ENCODE measurements at regions not wholly inside any gene's neighbourhood (a gene's known extent, or its start where the extent isn't known, plus 50 kb on each side); places are given as distances from the start of the nearest gene placed in this dataset.
"Not testable (repeated sequence)": the region's sequence is repeated elsewhere in the genome, so short reads cannot be mapped to it uniquely, and the experiment has no call there.

DNA sequence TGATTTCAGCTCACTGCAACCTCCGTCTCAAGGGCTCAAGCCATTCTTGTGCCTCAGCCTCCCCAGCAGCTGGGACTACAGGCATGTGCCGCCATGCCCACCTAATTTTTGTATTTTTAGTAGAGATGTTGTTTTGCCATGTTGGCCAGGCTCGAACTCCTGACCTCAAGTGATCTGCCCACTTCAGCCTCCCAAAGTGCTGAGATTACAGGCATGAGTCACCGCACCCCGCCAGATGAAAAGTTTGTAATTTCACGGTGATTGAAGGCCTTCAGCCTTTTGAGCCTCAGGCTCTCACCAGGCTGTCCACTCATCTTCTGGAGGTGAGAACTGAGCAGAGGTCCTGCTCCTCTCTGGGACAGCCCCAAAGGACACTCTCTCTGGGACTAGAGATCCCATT is 103.2 kb downstream of the HIF1AN start:
- DNase-seq (ENCODE audit: low read depth in 2 of 3, low spot score in 2 of 3) = not testable (repeated sequence)

DNA sequence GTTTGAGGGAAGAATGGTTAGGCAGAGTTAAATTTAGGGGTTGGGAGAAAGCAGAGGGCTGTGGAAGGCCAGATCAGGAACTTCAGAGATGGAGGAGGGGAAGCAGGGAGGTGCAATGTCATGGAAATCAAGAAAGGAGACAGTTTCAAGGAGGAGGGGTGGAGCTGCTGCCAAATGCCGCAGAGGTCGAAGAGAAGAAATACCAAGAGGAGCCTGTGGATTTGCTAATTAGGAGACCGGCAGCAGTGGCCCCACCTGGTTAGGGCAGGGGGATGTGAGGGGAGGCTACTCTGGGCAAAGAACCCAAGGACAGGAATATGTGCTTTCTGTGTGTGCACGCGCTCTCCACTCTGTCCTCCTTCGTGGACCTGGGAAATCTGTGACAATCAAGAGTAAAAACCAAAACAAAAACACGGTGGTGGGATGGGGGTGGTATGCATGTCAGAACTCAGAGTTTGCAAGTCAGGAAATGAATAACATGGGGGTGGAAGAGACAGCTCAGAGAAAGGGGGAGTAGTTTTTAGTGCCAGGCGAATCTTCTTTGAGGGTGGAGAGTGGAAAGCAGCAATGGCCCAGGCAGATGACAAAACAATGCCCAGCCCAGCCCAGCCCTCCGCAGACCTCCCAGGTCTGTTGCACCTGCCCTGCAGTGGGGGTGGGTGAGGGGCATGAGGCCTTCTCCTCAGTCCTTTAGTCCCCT is 102.9 kb upstream of the PAX2 start:
- no peak for DNase-seq (ENCODE audit: low read depth in 2 of 3, low spot score in 2 of 3)

DNA sequence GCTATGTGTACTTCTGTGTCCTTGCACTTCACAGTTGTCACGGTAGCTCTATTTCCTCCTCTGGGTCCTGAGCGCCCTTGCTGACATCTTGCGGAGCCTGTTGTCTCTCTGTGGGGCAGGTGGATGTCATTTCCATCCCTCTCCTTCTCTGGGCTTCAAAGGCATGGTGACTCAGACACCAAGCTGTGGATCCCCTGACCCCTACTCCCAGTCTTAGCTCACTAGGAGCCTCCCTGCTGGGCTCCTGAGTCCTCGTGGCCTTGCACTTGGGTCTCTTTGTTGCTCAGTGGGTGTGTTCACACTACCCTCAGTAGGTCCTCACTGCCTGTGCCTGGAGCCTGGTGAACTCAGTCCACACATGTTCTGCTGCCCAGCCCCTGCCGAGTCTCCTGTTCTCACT is 100.3 kb upstream of the PAX2 start:
- no peak for DNase-seq (ENCODE audit: low read depth in 2 of 3, low spot score in 2 of 3)

DNA sequence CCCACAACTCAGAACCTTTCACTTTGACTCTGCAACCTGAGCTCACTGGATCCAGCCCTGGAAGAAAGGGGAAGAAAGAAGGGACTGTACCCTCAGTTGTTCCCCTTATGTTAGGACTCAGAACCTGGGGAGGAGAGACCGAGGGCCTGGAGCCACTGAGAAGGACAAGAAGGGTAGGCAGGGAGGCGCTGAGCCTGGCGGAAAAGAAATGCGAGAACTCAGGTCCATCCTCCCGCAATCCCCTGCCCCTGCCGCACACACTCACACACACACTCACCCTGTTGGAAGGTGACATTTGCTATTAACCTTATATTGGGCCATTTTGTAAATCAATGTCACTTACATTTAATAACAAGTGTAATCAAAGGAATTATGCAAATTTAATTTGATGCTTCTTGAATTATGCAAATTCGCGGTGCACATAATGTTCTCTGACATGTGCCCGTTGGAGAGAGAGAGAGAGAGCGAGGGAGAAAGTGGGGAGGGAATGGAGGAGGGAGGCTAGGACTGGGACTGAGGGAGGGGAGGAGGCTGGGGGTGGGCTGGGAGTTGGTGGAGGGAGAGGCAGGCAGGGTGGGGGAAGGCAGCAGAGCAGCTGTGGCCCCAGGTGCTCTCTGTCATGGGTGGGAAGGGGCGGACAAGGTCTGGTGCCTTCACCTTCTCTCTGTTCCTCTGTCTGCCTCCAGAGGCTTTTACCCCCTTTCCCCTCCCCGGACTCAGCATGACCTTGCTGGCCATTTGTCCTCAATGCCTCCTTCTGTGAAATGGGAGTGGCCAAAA is 99.6 kb upstream of the PAX2 start:
- DNase-seq (ENCODE audit: low read depth in 2 of 3, low spot score in 2 of 3) = no peak

DNA sequence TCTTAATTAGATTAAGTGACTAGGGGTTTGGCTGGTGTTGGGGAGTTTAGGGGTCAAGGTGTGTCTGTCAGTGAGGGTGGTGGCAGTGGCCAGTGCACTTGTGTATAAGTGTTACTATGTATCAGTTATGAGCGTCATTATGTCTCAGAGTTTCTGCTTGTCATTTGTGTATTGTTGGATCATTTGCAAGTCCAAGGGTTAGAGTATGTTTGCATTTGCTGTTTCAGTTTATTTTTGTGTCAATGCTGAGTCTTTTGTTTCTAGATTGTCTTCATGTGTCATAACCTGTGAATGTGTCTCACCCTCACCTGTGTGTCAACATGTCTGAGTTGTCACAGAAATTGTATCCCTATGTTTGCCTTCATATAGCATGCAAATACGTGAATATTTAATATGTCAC is 97.5 kb upstream of the PAX2 start:
- no peak for DNase-seq (ENCODE audit: low read depth in 2 of 3, low spot score in 2 of 3)

DNA sequence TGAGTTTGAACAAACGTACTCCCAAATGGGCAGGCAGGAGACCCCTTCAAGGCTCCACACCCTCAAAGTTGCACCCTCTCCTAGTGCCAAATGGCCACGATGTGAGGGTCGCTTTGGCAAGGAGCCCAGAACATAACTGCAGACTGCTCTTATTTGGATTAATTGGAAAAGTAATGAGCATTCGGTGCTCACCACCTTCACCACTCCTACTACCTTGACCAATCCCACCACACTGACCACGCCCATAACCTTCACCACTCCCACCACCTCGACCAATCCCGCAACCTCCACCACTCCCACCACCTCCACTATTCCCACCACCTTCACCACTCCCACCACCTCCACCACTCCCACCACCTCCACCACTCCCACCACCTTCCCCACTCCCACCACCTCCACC is 94.7 kb upstream of the PAX2 start:
- no peak for DNase-seq (ENCODE audit: low read depth in 2 of 3, low spot score in 2 of 3)

DNA sequence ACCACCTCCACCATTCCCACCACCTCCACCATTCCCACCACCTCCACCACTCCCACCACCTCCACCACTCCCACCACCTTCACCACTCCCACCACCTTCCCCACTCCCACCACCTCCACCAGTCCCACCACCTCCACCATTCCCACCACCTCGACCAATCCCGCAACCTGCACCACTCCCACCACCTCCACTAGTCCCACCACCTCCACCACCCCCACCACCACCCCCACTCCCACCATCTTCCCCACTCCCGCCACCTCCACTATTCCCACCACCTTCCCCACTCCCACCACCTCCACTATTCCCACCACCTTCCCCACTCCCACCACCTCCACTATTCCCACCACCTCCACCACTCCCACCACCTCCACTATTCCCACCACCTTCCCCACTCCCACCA is 94.3 kb upstream of the PAX2 start:
- not testable (repeated sequence) for DNase-seq (ENCODE audit: low read depth in 2 of 3, low spot score in 2 of 3)

DNA sequence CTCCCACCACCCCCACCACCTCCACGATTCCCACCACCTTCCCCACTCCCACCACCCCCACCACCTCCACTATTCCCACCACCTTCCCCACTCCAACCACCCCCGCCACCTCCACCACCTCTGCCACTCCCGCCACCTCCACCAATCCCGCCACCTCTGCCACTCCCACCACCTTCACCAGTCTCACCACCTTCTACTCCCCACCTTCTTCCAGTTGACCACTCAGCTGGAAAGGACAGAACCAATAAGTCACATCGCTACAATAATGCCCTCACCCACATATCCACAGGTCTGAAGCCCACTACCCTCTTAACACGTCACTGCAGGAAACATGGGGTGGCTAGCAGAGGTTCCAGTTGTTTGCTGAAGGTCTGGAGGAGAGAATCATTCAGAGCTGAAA is 93.5 kb upstream of the PAX2 start:
- DNase-seq (ENCODE audit: low read depth in 2 of 3, low spot score in 2 of 3) = no peak

DNA sequence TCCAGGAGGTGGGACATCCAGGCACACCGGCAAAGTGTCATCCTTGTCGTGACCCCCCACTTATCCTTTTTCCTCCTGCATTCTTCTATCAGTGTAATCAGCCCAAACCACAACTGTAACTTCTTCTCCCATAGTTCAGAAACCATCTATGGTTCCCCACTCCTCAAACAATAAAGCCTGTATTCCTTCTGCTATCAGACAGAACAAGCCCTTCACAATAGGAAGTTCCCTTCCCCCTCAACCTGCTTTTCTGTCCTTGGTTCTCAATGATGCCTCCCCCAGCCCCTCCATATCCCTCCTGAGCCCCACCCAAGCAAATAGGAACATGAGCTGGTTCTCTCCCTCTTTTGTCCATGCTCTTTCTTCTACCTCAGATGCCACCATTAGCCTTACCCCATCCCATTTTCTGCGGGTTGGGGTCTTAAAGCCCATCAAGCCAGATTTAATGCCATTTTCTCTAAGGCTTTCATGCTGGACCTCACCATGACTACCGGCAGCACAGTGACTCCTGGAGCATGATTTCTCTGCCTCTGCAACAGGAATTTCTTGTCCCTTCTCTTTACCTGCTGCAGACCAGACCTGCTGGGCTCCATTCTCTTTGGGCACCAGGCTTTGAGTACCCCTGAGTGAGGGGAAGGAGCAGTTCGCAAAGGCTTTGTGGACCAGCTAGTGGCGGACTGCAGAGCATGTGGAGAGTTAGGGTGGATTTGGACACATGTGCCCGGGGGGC is 92.8 kb upstream of the PAX2 start:
- no peak for DNase-seq (ENCODE audit: low read depth in 2 of 3, low spot score in 2 of 3)

DNA sequence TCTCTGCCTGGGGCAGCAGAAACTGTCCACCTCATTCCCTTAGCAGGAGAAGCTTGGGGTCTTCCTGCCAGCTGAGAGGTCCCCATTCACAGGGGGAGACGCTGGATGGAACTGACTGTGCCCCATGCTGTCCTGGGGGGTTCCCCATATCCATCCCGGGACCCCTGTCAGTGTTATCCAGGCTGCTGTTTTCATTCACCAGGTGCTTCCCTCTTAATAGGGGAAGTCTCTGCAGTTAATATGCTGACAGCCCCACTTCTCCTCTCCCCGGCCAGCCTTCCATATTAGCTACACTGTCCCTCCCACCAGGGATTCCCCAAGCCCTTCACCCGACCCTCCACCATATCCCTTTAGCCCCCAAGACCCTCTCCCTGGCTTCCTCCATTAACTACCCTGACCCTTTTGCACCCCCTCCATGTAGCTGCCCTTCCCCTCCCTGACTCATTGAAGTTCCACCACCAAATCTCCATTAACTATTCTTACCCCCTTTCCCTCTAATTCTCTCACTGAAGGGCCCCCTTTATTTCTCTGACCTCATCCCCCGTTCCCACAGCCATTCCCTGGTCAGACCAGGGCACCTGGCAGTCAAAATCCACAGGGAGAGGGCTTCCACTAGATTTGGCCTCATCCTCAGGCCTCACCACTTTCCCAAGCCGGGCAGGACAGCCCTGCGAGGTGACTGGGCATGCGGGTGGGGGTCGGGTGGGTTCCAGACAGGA is 92.0 kb upstream of the PAX2 start:
- DNase-seq (ENCODE audit: low read depth in 2 of 3, low spot score in 2 of 3) = no peak

DNA sequence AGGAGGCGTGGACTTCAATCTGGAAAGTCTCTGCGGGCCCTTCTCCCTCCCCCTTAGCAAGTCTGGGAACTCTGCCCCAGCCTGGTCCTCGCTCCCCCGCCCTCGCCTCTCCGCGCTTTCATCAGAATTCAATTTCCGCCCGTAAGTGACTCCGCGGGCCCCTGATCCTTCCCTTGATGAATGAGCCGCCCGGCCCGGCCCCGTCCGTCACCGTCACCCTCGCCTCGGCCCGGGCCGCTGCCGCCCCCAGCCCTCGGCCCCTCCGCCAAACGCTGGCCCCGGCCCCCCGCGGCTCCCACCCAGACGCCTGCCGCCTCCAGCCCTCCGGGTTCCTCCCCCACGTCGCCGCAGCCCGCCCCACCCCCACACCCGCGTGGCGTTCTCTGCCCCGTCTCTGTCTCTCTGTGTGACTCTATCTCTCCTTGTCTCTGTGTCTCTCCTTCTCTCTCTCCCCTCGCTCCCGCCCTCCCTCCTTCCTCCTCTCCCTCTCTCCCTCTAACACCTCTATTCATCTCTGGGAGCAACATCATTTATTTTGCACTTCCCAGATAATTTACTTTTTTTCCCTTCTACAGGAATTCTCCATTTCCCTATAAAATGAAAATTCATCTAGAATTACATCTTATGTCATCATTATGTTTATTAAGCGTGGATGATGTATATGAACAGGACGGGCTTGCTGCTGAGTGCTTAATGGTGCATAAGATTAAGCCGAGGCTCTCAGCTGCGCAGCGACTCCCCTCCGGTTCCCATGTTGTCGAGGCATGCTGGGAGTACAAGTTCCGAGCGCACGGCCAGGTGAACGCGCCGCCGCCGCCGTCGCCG is 91.2 kb upstream of the PAX2 start:
- DNase-seq (ENCODE audit: low read depth in 2 of 3, low spot score in 2 of 3) = no peak

DNA sequence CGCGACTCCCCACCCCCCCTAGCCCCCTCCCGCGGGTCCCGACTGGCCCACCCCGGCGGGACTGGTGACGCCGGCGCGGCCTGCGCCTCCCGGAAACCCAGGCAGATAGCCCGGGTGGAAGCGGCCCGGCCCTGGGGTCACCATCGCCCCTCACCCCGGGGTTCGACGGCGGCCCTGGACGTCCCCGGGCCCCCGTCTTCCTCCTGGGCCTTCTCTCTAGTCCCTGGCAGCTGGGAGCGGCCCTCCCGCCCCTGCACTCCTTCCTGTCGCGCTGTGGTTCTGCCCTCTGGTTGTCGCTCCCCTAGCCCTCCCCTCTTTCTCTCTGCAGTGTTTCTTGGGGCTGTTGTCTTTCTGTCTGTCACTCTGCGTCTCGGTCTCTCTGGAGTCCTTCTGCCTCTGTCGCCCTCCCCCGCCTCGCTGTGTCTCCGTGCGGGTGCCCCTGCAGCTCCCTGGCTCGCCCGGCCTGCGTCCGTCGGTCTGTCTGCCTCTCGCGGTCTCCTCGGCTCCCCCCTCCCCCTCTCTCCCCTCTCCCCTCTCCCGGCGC is 90.5 kb upstream of the PAX2 start:
- DNase-seq (ENCODE audit: low read depth in 2 of 3, low spot score in 2 of 3) = no peak

DNA sequence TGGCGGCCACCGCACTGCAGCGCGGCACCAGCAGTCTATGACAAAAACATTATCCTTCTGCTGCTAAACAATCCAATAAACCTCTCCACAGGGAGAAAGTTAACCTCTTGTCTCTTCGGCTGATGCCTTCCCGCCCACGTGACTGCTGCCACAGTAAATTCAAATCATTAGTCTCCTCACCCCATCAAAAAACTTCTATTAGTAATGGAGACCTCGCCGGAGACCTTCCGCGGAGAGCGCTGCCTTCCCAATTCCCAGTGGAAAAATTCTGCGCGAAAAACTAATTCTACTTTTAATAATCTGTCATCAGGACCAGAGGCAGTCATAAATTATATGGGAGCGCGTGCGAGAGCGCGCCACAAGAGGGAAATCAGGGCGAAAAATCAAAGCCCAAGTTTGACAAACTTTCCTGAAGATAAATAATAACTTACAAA is 90.0 kb upstream of the PAX2 start:
- no peak for DNase-seq (ENCODE audit: low read depth in 2 of 3, low spot score in 2 of 3)

DNA sequence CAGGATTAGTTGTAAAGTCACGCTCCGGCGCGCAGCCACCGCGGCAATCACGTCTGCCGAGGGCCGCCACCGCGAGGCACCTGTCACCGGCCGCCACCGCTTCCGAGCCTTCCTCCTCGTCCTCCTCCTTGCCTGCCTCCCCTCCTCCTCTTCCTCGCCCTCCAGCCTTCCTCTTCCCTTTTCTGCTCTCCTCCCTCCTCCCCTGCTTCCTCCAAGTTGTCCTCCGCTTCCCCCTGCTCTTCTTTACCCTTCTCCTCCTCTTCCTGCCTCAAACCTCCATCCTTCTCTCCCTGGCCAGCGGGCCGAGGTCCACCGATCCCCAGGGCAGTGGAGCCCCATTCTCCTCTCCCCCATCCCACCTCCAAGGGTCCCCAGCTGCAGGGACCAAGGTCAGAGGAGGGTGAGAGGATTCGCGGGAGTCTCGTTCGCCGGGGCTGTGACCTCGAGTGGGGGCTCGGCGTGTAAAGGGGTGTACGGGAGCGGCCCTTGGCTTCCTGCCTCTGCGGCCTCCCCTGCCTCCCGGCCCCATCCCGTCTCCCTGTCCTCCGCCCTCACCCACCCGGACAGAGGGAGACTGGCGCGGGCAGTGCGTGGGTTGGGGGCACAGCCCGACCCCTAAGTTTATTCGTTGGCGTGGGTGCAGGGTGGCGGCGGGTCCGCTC is 89.5 kb upstream of the PAX2 start:
- no peak for DNase-seq (ENCODE audit: low read depth in 2 of 3, low spot score in 2 of 3)

DNA sequence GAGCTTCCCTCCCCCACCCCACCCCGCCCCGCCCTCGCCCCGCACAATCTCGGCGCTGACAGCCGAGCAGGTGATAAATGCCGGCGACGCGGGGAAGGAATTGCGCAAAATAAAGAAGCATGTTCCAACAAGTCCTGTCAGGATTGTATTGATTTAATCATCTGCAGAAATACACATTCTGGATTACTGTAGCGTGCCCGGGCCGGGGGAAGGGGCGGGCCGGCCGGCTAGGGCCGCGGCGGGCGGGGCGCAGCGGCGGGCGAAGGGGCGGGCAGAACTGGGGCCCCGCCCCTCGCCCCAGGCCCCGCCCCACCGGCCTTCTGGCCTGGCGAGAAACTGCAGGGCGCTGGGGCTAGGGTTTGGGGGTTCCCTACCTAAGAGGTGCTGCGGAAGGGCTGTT is 88.9 kb upstream of the PAX2 start:
- DNase-seq (ENCODE audit: low read depth in 2 of 3, low spot score in 2 of 3) = no peak

DNA sequence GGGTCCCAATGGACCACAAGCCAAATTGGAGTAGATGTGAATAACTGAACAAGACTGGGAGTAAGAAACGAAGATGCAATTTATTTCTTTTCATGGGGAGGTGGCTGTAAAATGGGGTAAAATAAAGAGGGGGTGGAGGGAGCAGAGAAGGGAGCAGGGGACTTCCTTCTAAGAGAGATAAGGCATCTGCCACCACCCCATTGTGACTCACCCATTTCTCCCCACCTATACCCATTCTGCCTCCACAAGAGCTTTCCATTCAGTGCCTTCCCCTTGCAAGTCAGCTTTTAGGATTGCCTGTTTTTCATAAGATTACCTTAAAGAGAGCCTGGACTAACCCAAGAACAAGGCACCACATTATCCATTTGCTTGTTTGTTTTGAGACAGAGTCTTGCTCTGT is 87.1 kb upstream of the PAX2 start:
- no peak for DNase-seq (ENCODE audit: low read depth in 2 of 3, low spot score in 2 of 3)

DNA sequence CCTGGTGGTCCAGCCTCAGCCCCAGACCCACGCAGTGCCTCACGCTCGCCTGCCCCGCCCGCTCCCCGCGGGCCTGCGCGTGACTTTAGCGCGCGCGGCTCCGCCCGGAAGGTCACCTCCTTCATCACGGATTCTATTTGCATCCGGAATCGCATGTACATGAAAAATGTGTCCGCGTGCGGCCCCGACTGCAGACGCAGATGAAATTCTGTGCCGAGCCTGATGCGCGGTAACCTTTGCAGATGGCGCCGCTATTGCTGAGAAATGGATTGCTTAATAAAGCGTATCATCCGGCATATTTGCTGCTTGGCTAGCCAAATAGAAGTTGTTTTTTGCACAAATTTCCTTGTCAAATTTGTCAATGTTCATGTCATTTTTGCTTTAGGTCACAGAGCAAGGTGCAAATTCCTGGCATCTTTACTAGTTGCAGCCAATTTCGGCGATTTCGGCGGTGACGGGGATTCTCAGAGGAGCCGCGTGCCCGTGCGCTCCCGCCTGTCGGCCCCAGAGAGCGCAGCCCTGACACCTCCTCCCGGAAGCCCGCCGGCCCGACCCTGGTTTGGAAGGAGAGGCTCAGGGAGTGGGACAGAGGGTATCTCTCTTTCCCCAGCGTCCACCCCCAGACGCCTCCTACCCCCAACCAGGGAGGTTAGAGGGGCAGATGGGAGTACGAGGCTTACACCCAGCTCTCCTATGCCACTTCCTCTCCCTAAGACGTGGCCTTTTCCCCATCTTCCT is 85.9 kb upstream of the PAX2 start:
- no peak for DNase-seq (ENCODE audit: low read depth in 2 of 3, low spot score in 2 of 3)

DNA sequence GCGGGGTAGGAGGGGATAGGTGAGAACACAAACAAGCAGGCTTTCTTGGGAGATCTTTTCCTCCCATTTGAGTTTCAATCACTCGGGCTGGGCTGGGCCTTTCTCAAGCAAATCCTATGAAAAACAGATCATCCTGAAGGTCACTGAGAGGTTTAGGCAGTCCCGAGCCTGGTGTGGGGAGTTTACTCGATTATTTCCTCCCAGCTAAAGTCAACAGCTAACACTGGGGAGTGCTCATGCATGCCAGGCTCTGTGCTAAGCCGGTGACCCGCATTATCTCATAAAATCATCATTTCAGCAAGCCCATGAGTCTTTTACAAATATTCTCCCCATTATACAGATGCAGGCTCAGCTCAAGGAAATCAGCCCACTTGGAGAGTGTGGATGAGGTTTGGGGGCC is 85.0 kb upstream of the PAX2 start:
- no peak for DNase-seq (ENCODE audit: low read depth in 2 of 3, low spot score in 2 of 3)

DNA sequence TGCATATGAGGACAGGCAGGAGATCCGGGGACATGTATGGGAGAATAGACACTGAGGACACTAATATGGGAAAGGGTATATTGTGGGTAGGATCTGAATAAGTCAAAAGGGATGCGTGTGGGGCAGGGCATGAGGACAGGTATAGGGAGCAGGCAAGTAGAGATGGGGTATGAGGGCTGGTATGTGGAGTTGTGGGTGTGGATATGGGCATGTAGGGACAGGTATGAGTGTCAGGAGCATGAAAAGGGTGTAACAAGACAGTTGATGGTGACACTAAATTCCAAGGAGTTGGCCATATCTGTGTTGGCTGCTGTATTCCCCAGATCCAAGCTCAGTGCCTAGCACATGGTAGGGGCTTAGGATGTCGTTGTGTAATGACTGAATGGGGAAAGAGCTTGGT is 84.4 kb upstream of the PAX2 start:
- no peak for DNase-seq (ENCODE audit: low read depth in 2 of 3, low spot score in 2 of 3)
